GM19372 (cell line): ENCODE measurements at regions not wholly inside any gene's neighbourhood (a gene's known extent, or its start where the extent isn't known, plus 50 kb on each side); places are given as distances from the start of the nearest gene placed in this dataset.
"Not testable (repeated sequence)": the region's sequence is repeated elsewhere in the genome, so short reads cannot be mapped to it uniquely, and the experiment has no call there.

Source experiments
- ATAC-seq: cut with Tn5 transposase; IDR thresholded peaks from one replicate; pipeline ENCODE4 v1.9.1; 2021; ENCODE audit warnings: mild to moderate bottlenecking, low read depth, moderate library complexity; ENCODE audit not compliant: unreplicated experiment

DNA sequence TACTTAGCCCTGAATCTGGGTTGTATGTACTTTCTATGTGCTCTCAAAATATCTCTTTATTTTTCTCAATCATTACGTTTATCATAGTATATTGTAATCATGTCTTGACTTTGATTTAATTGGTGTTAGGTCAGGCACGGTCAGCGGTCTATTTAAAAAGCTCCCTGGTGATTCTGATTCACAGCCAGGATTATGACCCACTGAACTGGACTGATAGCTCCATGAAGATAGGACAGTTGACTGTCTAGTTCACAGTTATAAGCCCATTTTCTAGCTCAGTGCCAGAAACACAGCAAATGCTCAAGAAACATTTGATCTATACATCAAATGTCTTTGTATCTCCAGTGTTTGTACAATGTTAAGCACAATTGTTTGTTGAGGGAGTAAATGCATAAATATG is 111.5 kb upstream of the CCN2 start:
- ATAC-seq = no peak

DNA sequence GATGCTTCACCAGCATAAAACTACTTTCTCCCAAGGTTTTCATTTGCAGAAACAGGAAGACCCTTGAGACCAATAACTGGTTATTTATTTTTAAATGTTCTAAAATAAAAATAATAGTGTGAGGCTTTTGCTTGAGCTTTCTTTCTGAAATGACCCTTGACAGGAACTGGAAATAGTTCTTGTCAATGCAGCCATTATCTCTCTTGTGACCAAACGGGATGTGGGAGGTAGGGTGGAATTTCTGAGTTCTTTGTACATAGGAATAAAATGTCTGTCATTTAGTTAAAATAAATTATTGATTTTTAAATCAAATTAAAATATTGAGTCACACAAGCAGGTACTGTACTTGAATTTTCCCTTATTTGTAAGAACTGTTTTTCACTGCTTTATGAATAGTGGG is 110.2 kb upstream of the CCN2 start:
- no peak for ATAC-seq

- no peak for ATAC-seq
Measured at GRCh38 chr6:132060591-132060990, 109.4 kb upstream of the CCN2 start.

- ATAC-seq = no peak
Measured at GRCh38 chr6:132058975-132059374, 107.8 kb upstream of the CCN2 start.

DNA sequence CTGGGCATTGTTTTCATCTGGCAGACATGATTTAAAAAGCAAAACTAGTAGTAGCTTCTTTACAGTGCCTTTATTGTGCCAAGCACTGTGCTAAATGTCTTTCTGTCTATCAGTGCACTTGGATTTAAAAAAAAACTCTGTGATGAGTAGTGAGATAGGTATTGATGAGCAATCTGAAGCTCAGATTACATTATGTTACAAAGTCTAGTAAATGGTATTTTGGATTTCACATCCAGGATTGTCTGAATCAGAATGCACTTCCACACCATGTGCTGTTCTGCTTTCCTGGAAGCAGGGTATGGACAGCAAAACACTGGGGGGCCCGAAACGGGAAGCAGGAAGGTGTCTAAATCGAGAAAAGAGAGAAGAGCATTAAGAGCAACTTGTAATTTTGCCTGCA is 103.4 kb upstream of the CCN2 start:
- no peak for ATAC-seq

DNA sequence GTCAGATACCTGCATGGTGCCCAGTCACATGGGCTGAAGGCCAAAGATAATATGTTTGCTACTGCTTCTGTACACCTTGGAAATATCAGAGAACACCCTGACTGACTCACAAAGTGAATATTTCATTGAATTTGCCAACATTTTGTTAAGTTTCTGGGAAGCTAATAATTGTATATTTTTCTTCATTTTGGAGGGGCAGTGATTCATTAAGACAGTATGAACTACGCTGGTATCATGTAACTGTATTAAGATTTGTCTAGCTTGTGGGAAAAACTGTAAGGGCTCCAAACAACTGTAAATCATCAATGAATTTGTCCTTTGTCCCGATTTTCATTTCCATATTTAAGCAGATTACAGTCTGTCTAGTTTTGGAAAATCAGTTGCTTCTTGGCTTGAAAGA is 102.3 kb upstream of the CCN2 start:
- ATAC-seq = no peak

- no peak for ATAC-seq
Measured at GRCh38 chr6:132052096-132052495, 100.9 kb upstream of the CCN2 start.

- no peak for ATAC-seq
Measured at GRCh38 chr6:132045877-132046276, 94.7 kb upstream of the CCN2 start.

DNA sequence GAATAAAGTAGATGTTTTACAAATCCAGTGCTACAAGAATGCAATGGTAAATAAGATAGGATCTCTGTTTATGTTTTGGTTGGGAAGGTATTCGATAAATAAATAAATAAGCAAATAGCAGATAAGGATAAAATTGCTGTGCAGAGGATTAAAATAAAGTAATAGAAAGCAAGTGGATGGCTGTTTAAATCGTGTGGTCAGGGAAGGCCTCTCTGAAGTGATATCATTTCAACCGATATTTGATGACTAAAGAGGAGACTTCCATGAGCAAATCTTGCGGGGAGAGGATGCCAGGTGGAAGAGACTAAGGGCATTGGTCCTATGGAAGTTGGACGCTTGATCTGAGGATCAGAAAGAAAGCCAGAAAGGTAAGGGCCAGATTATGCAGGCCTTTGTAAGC is 92.0 kb upstream of the CCN2 start:
- ATAC-seq = no peak

GRCh38 chr6:132041706-132042105 is 90.5 kb upstream of the CCN2 start:
- ATAC-seq = no peak

DNA sequence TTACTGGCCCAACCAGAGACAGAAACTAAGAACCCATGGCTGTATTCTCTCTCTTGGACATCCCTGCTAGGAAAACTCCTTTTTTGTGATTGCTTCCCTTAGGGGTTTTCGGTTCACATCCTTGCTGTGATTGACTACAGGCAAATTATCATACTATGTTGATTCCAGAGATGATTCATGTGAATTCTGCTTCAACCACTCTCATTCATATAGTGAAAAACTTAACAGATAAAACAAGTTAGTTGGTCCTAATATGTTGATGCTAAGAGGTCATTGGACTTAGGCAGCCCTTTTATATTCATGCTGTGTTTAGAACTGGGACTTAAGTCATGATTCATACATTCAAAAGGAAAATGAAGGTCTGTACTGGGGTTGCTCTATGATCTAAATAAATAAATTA is 76.9 kb upstream of the CCN2 start:
- no peak for ATAC-seq

- no peak for ATAC-seq
Measured at GRCh38 chr6:132025468-132025867, 74.3 kb upstream of the CCN2 start.

GRCh38 chr6:132023490-132023889 is 72.3 kb upstream of the CCN2 start:
- ATAC-seq = no peak

- ATAC-seq = no peak
Measured at GRCh38 chr6:132021552-132022375, 70.6 kb upstream of the CCN2 start.

DNA sequence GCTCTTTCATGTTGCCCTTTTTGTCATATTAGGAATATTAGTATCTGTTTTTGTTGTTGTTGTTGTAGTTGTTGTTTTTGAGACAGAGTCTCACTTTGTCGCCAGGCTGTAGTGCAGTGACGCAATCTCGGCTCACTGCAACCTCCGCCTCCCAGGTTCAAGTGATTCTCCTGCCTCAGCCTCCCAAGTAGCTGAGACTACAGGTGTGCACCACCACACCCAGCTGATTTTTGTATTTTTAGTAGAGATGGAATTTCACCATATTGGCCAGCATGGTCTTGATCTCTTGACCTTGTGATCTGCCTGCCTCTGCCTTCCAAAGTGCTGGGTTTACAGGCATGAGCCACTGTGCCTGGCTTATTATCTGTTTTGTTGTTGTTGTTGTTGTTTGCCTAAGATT is 69.7 kb upstream of the CCN2 start:
- not testable (repeated sequence) for ATAC-seq

DNA sequence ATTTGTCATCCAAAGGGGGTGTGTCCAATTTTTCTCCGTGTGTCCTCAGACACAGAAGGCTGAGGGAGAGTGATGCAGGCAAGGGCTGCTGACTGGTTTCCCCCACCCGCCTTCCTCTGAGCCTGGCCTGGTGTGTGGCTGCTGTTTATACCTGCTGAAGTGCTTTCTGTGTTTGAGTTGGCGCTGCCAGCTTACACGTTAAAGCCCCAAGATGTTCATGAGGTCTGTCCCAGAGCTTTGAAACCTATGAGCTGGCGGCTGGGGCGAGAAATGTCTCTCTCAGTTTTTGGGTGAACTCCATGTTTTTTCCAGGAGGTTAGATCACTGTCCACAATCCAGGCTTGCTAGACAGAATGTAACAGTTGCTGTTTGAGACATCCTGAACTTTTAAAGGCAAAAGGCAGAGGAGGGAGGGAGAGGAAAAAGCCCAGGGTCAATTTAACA is 69.0 kb upstream of the CCN2 start:
- ATAC-seq = no peak

DNA sequence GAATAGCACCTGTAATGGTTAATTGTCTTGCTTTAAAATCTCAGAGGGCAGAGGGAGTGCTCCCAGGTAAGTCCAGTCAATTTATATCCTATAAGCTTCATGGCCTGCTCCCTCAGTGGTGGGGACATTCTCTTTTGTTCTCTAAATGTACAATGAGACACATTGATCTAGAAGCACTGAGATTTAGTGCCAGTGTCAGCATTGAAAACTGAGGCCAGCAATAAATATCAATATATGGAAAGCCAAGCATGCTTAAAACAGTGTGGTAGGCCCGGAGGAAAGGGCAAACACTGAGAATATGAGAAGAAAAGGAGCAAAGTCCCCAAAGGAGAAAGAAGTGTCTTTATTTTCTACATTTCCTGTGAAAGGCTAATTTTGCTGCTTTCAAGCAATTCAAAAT is 68.4 kb upstream of the CCN2 start:
- ATAC-seq = no peak

DNA sequence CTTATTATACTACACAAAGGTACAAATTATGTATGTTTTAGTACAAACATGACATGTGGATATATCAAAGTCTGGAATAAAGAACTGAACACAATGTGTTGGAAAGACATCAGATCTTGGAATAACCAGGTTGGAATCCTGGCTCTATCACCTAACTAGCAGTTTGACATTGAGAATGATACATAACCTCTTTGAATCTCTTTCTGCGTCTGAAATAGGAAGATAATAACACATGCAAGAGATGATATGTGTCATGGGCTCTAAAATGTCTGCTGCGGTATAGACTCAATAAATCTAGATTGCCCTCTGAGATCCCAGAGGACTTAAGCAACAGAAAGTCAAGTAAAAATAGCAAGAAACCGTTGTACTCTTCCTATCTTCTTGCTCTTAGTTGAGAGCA is 66.8 kb upstream of the CCN2 start:
- ATAC-seq = no peak

DNA sequence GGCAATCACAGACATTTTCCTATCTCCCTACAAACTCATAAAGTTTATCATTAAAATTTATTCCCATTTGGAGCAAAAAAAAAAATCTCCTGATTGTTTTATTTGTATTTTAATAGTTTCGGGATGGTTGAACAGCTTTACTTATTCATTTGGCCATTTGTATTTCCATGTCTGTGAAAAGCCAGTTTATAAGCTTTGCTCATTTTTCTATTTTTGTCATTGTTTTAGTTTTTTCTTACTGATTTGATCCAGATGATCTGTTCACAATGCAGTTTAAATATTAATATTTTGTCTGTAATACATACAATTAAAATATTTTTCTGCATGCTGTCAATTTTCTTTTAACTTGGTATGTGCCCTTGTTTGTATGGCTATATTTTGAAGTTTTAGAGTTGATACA is 65.2 kb upstream of the CCN2 start:
- no peak for ATAC-seq

DNA sequence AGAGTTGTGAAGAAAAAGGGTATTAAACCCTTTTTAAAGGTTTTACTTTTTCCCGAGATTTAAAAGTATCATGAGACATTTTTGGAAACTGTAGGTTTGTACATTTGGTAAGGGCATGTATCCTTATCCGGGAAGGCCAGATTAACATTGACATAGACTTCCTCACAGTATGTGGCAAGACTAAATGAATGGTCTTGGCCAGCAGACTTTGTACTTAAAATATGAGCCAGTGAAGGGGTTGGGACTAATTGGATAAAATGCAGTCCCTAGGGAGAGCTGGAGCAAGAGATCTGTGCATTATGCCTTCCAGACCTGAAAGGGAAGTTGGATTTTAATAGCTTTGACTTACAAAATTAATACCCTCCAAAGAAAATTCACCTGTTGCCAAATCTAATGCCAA is 60.4 kb upstream of the CCN2 start:
- no peak for ATAC-seq

GRCh38 chr6:132009175-132009574 is 58.0 kb upstream of the CCN2 start:
- no peak for ATAC-seq

DNA sequence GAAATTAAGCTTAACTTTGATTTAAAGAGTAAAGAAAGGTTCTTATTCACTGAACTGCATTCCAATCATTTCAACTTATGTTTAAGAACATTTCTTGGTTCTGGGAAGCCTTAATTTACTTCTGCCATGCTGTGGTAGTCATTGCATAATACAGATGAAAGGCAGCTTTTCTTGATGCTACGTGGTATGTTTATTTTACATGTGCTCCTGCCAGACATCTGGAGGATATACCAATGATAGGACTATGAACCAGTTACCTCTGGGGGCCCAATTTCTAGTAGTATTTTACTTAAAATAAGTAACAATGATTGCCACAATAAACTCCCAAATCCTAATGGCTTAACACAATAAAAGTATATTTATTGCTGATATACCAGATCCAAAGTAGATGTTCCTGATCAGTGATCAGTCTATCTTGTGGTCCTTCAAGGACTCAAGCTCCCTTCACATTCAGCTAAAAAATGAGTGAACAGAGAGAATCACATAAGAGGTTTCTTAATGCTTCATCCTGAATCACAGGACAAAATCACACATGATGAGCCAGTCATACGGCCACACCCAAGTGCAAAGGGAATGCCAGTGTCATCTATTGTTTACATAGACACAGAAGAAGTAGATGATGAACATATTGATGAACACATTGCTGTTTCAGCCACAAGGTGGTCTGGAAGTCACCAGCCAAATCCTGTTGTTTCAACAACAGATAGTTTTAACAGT is 56.5 kb upstream of the CCN2 start:
- ATAC-seq = no peak
